Fibroblast of mammary gland (primary cell): ENCODE measurements at regions not wholly inside any gene's neighbourhood (a gene's known extent, or its start where the extent isn't known, plus 50 kb on each side); places are given as distances from the start of the nearest gene placed in this dataset.

Experiments used
- DNase-seq: peaks from one replicate; pipeline ENCODE4 v3.0.0-alpha.2; 2010; ENCODE audit warnings: low read depth
- H3K4me3 ChIP-seq: 2 replicates; pipeline ENCODE4 v1.5.1; 2011; ENCODE audit warnings: low read depth, mild to moderate bottlenecking, low read length, moderate library complexity; ENCODE audit not compliant: control insufficient read depth
- TF ChIP-seq, protein P1 (sequence below): conservative IDR thresholded peaks from 2 replicates; pipeline ENCODE4 v1.5.1; 2011; ENCODE audit warnings: low read depth, low read length, inconsistent platforms; ENCODE audit not compliant: control insufficient read depth, insufficient read depth

DNA sequence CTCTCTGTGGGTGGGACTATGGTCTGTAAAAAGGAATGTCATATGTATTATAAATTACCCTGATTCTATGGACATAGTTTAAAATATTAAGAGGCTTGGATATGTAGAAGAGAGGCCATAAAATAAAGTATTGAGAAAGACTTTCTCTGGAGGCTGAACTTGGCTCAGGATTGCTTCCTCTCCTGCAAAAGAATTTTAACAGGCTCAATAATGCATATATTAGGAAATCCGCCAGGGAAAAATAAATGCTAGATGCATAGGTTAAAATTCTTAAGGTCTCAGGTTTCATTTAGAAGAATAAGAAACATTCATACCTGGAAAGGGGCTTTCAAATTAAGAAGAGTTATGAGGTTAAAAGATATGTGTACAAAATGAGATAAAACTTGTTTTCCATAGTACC is 424.3 kb downstream of the ARAP2 start:
- no peak for DNase-seq
- TF ChIP-seq, protein P1, sequence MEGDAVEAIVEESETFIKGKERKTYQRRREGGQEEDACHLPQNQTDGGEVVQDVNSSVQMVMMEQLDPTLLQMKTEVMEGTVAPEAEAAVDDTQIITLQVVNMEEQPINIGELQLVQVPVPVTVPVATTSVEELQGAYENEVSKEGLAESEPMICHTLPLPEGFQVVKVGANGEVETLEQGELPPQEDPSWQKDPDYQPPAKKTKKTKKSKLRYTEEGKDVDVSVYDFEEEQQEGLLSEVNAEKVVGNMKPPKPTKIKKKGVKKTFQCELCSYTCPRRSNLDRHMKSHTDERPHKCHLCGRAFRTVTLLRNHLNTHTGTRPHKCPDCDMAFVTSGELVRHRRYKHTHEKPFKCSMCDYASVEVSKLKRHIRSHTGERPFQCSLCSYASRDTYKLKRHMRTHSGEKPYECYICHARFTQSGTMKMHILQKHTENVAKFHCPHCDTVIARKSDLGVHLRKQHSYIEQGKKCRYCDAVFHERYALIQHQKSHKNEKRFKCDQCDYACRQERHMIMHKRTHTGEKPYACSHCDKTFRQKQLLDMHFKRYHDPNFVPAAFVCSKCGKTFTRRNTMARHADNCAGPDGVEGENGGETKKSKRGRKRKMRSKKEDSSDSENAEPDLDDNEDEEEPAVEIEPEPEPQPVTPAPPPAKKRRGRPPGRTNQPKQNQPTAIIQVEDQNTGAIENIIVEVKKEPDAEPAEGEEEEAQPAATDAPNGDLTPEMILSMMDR, result no peak
- no peak overlapping the region for H3K4me3 ChIP-seq

DNA sequence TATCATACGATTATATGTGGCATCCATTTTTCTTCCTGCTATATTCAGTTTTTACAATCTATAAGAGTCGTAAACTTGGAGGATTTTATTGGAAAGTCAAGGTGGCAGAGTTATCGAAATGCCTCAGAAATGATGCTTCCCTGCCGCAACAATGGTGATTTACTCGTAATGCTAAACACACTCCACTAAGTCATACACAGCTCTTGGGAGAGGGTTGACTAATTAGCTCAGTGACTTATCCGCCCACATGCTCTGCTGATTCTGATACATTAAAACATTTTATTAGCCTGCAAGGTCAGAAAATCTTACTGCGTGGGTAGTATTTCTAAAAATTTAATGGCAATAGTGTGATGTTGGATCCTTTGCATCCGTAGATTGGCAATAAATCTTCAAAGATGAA is 420.1 kb downstream of the ARAP2 start:
- no peak for DNase-seq
- H3K4me3 ChIP-seq, result no peak overlapping the region
- TF ChIP-seq, protein P1, result no peak

DNA sequence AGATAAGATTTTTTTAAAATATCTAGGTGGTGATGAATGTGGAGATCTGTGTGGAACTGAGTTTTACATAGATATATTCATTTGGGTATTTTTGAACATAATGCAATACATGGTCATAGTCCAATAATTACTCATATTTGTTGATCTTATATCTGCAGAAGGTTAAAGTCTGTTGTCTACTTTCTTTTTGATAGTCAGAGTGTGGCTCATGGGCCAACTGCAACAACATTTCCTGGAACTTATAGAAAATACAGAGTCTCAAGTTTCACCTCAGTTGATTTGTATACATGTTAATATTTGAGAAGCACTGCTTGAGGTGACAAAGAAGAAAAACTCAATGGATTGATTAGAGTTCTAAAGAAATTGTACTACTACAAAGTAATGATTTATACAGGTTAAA is 408.4 kb downstream of the ARAP2 start:
- no peak for DNase-seq
- H3K4me3 ChIP-seq, result no peak overlapping the region
- TF ChIP-seq, protein P1, result no peak

DNA sequence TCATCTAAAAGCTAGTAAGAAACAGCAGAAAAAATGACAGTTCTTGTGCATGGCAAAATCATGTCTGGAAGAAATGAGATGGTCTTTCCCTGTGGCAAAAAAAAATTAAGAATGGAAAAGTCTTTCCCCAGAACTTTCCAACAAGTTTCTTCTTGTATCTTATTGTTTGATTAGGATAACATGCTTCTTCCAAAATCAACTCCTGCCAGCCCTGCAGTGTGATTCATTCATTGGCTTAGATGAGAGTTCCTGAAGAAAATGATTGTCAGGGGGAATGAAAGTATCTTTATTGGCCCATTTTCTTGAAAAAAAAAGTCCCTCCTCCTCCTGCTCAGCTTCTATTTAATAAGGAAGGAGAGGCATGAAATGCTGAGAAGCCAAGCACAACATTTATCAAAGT is 407.7 kb downstream of the ARAP2 start:
- H3K4me3 ChIP-seq, result no peak overlapping the region
- DNase-seq, result no peak
- TF ChIP-seq, protein P1, result no peak

DNA sequence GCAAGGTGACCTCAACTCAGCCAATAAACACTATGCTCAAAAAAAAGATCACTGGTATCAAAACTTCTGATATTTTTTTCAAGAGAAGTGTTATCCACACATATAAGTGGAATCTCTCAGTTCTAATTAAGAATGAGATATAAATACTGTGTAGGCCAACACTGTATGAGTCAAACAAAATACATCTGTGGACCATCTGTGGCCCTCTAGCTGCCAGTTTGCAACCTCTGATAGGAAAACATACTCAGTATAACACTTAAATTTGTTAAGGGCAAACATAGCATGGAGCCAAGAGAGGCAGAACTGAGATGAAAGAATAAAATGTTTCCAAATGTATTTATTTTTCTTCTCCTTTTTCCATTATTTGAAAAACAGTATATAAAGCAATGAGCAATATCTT is 377.3 kb downstream of the ARAP2 start:
- DNase-seq, result no peak
- TF ChIP-seq, protein P1, result no peak

DNA sequence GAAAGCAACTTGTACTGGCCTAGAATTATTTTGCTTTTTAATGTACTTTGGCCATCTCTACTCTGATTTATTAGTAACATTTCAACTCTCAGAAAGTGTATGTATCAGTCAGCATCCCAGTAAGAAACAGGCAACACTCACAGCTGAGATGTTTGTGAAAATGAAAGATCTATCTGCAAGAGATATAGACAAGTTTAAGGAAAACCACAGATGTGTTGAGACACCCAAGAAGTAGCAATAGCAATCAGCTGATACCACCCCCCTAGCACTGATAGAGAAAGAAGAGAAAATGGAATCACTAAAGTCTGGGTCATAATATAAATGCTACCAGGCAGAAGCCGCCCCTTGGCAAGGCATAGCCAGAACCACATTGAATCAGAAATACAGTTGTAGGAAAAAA is 372.0 kb downstream of the ARAP2 start:
- H3K4me3 ChIP-seq, result no peak overlapping the region
- no peak for DNase-seq
- TF ChIP-seq, protein P1, result no peak

More for the DNA sequence above, 377.3 kb downstream of the ARAP2 start:
- no peak overlapping the region for H3K4me3 ChIP-seq

DNA sequence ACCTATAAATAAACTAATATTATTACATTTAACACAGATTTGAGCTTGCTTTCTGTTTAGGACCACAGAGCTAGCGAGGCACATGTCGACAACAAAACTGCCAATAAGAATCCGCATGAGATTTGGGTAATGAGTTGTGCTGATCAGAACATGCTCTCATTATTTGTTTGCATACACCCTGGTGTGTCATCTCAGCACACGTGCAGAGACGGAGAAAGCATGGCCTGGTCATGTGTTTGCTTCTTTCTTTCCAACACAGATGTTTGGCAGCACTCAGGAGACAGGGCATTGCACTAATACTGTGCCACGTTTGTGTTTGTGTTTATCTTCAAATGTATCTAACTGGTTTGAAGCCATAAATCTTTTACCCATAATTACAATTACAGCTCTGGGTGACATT is 364.8 kb downstream of the ARAP2 start:
- DNase-seq, result no peak
- TF ChIP-seq, protein P1, result no peak
- no peak overlapping the region for H3K4me3 ChIP-seq
